HG03025 (cell line): ENCODE measurements at regions not wholly inside any gene's neighbourhood (a gene's known extent, or its start where the extent isn't known, plus 50 kb on each side); places are given as distances from the start of the nearest gene placed in this dataset.
"Not testable (repeated sequence)": the region's sequence is repeated elsewhere in the genome, so short reads cannot be mapped to it uniquely, and the experiment has no call there.

ENCODE experiments used
- ATAC-seq: cut with Tn5 transposase; IDR thresholded peaks from one replicate; pipeline ENCODE4 v1.9.1; 2021; ENCODE audit warnings: mild to moderate bottlenecking, moderate library complexity; ENCODE audit not compliant: unreplicated experiment, low FRiP score

DNA sequence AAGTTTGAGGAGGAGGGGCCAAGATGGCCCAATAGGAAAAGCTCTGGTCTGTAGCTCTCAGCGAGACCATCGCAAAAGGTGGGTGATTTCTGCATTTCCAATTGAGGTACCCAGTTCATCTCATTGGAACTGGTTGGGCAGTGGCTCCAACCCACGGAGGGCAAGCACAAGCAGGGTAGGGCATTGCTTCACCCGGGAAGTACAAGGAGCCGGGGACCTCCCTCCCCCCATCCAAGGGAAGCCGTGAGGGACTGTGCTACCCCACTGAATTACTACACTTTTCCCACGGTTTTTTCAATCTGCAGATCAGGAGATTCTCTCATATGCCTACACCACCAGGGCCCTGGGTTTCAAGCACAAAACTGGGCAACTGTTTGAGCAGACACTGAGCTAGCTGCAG is 58.0 kb upstream of the EFCAB3 start:
- ATAC-seq = no peak

DNA sequence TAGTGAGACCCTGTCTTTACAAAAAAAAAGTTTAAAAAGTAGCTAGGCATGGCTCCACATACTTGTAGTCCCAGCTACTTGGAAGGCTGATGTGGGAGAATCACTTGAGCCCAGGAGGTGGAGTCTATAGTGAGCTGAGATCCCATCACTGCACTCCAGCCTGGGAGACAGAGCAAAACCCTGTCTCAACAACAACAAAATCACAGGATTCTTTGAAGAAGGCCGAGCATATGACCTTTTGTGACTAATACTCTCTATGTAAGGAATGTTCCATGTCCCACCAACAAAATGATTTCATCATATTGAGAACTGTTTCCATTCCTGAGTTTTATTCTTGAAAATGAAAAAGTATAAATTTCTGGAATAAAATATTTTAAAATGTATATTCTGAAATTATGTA is 58.9 kb upstream of the EFCAB3 start:
- ATAC-seq = no peak

DNA sequence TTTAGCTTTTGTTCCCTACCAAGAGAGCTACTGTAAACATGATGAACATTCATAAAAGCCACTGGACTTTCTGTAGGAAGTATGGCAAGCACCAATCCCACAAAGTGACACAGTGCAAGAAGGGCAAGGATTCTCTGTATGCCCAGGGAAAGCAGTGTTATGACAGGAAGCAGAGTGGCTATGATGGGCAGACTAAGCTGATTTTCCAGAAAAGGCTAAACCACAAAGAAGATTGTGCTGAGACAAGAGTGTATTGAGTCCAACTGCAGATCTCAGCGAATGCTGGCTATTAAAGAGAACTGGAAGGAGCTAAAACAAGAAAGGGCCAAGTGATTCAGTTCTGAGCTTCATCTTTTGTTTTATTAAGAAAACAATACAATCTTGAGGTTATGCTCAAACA is 60.5 kb upstream of the EFCAB3 start:
- ATAC-seq = no peak

DNA sequence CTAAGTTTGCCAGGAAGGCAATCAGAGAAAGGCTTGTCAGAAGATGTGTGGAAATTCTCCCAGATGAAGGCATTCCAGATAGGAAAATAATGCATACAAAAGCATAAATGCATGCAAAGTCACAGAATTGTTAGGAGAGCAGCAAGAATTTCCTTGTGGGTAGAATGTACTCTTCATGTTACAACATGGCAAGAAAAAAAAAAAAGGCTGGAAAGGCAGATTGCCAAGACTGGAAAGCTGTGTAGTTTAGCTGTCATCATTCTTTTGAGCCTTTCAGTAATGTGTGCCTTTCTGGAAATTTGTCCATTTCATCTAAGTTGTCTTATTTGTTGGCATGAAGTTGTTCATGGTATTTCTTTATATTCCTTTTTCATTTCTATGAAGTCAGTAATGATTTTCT is 71.0 kb upstream of the EFCAB3 start:
- no peak for ATAC-seq

DNA sequence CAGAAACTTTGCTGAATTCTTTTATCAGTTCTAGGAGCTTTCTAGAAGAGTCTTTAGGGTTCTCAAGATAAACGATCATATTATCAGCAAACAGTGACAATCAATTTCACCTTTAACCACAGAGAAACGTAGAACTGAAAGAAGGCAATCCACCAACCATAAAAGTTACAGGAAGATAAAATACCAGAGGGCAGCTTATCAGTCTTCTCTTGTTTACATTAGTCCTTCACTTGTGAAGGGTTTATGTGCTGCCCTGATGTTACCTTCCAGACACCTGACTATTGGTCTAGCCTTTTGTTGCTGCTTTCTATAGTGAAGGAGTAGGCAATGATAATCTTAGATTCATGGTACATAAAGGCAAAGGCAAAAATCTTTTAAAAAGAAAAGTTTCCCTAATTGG is 73.2 kb upstream of the EFCAB3 start:
- ATAC-seq = no peak

DNA sequence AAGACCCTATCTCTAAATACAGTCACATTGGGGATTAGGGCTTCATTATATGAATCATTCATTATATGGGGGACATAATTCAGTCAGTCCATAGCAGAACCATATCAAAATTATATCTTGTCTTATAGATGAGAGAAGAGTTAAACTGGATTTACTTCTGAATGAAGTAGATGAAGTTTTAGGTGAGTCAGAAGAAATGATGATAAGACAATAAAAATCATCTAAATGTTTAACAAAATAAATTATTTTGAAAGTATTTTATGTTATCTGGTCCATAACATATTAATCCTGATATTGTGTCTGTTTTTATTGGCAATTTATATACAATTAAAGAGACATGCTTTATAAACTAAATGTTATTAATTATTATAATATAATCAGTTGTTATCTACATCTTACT is 76.9 kb upstream of the EFCAB3 start:
- no peak for ATAC-seq

DNA sequence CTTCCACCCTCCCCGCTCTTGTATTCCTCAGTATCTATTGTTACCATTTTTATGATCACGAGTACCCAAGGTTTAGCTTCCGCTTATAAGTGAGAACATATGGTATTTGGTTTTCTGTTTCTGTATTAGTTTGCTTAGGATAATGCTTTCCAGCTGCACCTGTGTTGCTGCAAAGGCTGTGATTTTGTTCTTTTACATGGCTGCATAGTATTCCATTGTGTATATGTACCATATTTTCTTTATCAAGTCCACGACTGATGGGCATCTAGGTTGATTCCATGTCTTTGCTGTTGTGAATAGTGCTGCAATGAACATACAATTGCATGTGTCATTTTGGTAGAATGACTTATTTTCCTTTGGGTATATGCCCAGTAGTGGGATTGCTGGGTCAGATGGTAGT is 79.7 kb upstream of the EFCAB3 start:
- ATAC-seq = no peak

DNA sequence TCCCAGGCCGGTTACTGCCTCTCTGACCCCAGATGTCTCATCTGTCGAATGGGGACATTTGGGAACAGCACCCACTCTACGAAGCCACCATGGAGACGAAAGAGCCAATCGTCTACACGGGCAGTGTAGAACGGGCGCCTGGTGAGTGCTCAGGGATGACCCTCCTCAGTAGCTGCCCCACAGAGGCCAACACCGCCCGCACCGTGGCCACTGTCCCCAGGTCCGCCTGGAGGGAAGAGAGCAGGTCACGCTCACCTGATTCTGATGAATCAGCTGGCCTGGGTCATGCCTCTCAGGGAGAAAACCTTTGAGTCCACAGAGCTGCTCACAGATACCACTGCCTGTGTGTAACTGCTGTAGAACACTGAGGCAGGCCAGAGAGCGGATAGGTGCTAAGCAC is 105.1 kb upstream of the EFCAB3 start:
- not testable (repeated sequence) for ATAC-seq

DNA sequence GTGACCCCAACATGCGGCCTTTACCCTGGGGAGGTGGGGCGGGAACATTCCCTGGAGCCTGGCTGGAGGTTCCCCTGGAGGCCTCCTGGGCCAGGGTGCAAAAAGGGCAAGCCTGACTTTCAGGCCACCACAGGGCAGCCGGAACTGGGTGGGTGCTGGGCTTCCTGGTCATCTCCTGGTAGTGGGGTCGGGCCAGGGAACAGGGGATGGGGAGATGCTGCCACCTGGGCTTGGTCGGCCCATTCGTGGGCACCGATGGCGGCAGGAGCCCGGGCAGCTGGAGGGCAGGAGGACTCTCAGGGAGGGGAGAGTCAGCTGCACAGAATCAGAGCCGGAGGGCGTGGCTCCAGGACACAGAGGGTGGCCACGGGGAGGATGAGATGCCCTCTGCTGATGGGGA is 112.0 kb upstream of the EFCAB3 start:
- not testable (repeated sequence) for ATAC-seq

DNA sequence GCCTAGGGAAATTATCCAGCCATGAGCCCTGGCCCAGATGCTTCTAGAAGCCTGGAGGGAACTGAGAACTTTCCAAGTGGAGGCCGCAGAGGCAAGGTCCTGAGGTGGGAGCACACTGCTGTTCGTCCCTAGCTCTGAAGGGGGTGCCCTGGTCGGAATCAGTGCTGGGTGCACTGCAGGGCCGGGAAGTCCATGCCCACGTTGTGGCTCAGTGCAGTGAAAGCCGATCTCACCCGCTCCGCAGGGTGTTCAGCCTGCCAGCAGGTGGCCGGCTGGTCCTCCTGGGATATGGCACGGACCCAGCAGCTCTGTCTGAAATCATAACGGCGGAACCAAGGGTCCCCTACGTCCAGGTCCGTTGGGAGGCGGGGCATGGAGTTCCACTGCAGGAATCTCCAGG is 115.4 kb upstream of the EFCAB3 start:
- ATAC-seq = not testable (repeated sequence)

DNA sequence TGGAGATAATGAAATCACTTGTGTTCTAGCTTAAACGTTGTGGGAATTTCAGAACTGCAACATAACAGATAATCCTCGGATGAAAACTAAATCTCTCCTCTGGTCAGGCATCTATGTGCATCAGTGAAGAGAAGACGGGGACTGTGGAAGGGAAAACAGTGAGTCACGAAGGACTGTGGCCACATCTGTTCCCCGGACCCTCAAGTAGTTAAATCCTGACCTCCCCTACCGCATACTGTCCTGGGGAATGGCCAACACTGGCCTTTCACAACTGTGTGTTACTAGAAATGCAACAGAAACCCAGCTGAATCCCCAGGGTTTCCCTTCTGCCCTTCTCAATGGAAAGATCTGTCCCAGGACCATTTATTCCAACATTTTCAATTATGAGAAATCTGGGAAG is 124.6 kb upstream of the EFCAB3 start:
- ATAC-seq = not testable (repeated sequence)

DNA sequence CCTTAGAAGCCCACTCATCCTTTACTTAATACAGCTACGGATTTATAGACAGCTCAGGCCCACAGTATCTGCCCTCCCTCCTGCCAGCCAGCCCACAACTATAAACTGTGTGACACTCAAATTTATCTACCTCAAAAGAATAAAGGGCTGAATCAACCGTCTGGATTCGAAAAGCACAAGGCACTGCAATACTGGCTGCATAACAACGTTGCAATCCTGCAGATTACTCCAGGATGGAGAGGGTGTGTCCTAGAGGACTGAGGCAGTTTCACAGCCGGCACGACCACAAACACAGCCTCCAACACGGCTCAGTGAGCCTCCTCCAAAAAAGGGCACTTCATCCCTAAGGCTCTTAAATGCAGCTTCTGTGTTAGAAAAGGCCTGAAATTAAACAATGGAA is 138.3 kb upstream of the EFCAB3 start:
- ATAC-seq = not testable (repeated sequence)

DNA sequence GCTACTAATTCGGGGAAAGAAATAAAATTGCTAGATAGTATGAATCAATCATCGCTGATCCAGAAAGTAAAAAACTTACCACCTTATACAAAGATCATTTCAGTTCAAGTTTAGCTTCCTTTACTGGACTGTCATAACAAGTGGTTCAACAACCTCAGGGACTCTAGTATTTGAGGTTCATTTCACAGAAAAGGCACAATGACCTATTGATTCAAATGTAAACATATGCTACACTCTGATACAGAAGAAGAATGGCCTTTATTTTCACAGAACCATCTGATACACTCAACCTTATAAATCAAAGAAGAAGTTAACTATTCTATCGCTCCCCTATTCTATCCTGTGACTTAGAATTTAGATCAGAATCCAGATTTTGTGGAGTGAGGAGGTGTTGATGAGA is 140.8 kb upstream of the EFCAB3 start:
- not testable (repeated sequence) for ATAC-seq

DNA sequence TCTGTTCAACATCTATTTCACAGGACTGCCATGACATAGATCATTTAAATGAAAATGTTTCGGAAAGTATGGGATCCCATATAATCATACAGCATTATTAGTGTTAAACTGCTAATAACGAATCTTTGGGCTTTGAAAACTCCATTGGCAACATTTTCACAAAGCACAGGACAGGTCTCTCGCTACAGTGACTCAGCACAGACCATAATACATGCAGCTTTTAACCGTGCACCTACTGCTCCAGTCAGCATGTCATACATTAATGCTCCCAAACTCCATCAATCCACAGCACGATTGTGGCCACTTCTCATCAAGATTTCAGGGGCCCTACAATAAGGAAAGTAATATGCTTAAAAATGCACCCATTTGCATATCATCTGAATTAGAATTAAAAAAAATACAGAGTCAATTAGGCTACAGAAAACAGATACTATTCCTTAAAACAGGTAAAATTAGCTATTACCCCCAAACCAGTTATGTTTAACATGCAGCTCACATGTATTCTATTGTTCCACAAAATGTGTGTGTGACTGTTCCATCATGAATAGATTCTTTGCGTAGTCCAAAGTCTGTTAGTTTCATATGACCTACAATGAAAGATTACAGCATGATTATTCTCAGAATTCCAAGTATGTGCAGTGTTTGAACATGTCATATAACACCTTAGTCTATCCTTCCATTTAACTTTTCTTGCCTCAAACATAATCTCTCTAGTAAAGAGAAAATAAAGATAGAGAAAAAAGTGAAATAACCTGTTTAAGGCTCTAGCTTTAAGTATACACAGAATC is 141.6 kb upstream of the EFCAB3 start:
- not testable (repeated sequence) for ATAC-seq

DNA sequence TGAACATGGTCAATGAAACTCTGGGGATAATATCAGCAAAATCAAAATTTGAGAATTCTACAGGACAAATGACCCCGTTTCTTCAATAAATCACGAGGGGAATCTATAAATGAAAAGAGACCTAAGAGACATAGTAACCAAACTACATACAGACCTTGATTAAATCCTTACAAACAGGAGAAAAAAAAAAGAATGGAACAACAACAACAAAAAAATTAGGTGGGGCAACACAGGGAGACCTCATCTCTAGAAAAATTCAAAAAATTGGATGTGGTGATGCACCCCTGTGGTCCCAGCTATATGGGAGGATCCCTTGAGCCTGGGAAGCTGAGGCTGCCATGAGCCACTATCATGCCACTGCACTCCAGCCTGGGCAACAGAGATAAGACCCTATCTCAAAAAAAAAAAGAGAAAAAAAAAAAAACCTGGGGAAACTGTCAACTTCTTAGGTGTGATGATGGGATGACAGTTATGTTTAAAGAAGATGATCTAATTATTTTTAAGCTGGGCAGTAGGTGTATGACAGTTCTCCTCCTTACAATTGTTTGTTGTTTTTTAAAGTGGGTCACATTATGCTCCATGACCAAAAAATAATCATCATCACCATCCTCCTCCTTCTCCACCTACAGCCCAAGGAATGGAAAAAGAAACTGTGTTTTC is 146.4 kb upstream of the EFCAB3 start:
- ATAC-seq = not testable (repeated sequence)

DNA sequence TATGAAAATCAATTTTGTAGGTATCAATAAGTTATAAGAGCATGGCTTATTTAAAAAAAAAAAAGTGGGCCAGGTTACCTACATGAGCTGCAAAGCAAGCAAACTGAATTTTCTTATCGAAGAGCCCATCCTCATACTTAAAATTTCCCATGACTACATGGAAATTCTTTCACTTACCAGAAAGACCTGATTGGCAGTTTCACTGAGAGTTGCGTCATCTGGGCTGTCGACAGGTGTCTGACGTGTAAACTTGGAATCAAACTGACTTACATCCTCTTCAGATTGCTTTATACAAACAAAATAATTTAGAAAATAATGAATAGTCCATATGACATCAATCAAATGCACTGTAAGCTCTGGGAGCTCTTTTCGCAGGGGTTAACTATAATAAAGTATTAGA is 149.1 kb upstream of the EFCAB3 start:
- ATAC-seq = not testable (repeated sequence)

DNA sequence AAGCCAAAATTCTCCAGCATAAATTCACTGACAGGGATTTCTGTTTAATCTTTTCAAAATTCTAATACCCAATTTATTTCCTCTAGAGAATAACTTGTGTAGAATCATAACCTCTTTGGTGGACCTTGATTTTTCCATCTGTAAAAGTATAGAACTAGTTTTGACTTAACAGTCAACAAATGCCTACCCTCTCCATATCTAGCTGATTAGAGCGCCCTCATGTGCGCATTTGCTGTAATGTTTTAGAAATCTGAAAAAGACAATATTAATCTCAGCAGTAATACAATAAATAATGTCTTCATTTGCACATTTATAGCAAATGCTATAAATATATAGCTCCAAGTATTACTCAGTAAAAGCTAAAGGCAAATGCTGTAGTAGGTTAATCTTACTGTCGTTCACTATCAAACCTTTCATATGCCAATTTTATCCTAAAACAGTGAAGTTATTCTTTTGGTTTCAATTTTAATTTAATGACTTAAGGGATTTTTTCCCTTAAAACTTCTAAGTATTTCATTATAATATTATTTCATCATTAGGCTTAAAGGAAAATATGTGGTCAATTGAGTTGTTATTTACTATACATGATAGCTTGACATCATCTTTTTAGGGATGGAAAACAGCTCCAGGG is 153.6 kb upstream of the EFCAB3 start:
- ATAC-seq = not testable (repeated sequence)

DNA sequence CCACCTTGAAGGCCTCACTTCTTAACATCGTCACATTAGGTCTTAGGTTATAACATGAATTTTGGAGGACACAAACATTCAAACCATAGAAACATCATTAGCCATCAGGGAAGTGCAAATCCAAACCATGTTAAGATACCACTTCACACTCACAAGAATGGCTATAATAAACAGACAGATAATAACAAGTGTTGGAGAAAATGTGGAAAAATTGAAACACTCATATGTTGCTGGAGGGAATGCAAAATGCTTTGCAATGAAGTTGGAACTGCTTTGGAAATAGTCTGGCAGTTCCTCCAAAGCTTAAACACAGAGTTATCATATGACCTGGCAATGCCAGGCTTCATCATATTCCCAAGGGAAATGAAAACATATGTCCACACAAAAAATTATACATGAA is 156.8 kb upstream of the EFCAB3 start:
- ATAC-seq = not testable (repeated sequence)

DNA sequence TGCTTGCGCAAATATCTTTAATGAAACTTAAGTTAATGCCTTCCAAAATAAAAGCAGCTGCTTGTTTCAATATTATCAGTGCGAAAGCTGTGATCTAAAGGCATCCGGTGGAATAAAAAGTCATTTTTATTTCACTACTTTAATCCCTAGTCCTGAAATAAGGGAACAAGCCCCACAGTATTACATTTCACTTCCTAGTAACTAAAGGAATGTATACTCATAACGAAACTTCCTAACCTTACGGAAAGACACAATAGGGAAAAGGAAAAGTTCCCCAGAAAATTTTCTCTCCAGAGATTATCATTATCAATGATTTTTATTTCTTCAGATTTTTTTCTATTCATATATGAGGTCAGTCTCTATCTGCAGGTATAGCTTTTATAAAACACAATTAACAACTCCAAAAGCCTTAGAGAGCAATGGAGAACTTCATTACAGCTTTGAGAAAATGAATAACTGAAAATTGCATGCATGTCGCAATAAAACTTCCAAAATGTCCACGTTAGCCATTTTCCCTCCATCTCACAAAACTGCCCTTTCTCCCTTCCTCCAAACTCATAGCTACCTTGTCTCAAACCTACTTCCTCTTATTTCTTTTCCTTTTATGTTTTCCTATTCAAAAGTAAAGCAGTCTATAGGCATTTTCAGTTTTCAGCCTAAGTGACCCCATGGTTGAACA is 154.3 kb upstream of the MED13 start:
- no peak for ATAC-seq

DNA sequence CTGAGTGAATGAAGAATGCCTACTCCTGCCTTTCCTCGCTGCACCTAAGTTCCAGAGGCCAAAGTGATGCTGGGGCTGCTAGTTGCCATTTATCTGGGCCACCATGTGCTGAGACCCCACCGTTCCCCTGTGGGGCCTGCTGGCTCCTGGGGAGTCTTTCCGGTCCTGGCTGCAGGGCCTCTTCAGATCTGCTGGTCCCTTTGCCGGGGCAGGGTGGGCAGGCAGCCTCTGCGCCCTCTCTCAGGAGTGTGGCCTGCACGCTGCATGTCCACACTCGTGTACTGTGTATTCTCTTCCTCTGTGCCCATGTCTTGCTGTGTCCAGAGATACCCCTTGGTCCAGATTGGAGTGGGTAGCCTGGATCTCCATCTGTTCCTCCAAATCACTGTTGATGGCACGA is 151.8 kb upstream of the MED13 start:
- ATAC-seq = no peak

DNA sequence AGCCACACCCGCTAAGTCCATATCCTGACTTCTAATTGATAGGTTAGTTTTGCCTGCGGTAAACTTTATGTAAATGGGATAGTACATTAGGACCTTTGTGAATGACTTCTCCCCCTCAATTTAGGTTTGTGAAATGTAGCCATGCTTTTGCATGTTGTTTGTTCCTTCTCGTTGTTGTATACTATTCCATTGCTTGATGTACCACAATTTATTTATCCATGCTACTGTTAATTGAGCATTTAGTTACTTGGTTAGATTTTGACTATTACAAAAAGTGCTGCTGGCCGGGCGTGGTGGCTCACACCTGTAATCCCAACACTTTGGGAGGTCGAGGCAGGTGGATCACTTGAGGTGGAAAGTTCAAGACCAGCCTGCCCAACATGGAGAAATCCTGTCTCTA is 150.8 kb upstream of the MED13 start:
- ATAC-seq = not testable (repeated sequence)
